Suprapubic skin (tissue), 3 donors: ENCODE measurements at regions not wholly inside any gene's neighbourhood (a gene's known extent, or its start where the extent isn't known, plus 50 kb on each side); places are given as distances from the start of the nearest gene placed in this dataset.
"Not testable (repeated sequence)": the region's sequence is repeated elsewhere in the genome, so short reads cannot be mapped to it uniquely, and the experiment has no call there.

Experiments
- EP300 ChIP-seq: sonication (generic); formaldehyde crosslinking; IDR thresholded peaks from one replicate; pipeline ENCODE4 v1.6.1; 2017; ENCODE audit warnings: antibody characterized with exemption
- POLR2A ChIP-seq, 2 donors: fragments of 450-650 bp; IDR thresholded peaks; one replicate each; pipeline ENCODE4 v1.6.1; 2017; ENCODE audit warnings: antibody characterized with exemption in 2 of 2, mild to moderate bottlenecking in 2 of 2, moderate library complexity in 2 of 2
- TF ChIP-seq, protein P1 (sequence below), 2 donors: fragments of 200-600 bp in 1 of 2; fragments of 450-650 bp in 1 of 2; sonication (generic) in 1 of 2; IDR thresholded peaks; one replicate each; pipeline ENCODE4 v1.5.1; 2016 to 2019; ENCODE audit warnings: antibody characterized with exemption in 2 of 2, mild to moderate bottlenecking in 1 of 2, moderate library complexity in 1 of 2

DNA sequence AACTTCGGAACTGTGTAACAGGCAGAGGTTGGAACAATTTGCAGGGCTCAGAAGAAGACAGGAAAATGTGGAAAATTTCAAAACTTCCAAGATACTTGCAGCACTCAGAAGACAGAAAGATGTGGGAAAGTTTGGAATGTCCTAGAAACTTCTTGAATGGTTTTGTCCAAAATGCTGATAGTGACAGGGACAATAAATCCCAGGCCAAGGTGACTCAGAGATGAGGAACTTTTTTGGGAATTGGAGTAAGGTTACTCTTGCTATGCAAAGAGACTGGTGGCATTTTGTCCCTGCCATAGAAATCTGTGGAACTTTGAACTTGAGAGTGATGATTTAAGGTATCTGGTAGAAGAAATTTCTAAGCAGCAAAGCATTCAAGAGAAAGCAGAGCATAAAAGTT lies 2055.6 kb upstream of the C9orf72 start:
- TF ChIP-seq, protein P1, sequence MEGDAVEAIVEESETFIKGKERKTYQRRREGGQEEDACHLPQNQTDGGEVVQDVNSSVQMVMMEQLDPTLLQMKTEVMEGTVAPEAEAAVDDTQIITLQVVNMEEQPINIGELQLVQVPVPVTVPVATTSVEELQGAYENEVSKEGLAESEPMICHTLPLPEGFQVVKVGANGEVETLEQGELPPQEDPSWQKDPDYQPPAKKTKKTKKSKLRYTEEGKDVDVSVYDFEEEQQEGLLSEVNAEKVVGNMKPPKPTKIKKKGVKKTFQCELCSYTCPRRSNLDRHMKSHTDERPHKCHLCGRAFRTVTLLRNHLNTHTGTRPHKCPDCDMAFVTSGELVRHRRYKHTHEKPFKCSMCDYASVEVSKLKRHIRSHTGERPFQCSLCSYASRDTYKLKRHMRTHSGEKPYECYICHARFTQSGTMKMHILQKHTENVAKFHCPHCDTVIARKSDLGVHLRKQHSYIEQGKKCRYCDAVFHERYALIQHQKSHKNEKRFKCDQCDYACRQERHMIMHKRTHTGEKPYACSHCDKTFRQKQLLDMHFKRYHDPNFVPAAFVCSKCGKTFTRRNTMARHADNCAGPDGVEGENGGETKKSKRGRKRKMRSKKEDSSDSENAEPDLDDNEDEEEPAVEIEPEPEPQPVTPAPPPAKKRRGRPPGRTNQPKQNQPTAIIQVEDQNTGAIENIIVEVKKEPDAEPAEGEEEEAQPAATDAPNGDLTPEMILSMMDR (IDR thresholded peaks at IDR 0.05), result not testable (repeated sequence)
- not testable (repeated sequence) for TF ChIP-seq POLR2A (IDR thresholded peaks at IDR 0.05); EP300
